ENCODE measurements at regions not wholly inside any gene's neighbourhood (a gene's known extent, or its start where the extent isn't known, plus 50 kb on each side); places are given as distances from the start of the nearest gene placed in this dataset.

- TF ChIP-seq EZH2 (IDR thresholded peaks at IDR 0.05; ENCODE audit: borderline replicate concordance, low read depth, low read length, poor library complexity, severe bottlenecking) = no peak
- TF ChIP-seq, protein P1, sequence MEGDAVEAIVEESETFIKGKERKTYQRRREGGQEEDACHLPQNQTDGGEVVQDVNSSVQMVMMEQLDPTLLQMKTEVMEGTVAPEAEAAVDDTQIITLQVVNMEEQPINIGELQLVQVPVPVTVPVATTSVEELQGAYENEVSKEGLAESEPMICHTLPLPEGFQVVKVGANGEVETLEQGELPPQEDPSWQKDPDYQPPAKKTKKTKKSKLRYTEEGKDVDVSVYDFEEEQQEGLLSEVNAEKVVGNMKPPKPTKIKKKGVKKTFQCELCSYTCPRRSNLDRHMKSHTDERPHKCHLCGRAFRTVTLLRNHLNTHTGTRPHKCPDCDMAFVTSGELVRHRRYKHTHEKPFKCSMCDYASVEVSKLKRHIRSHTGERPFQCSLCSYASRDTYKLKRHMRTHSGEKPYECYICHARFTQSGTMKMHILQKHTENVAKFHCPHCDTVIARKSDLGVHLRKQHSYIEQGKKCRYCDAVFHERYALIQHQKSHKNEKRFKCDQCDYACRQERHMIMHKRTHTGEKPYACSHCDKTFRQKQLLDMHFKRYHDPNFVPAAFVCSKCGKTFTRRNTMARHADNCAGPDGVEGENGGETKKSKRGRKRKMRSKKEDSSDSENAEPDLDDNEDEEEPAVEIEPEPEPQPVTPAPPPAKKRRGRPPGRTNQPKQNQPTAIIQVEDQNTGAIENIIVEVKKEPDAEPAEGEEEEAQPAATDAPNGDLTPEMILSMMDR (conservative IDR thresholded peaks at IDR 0.05; ENCODE audit: low read depth, low read length) = no peak
These were observed 93.3 kb downstream of the FOXL1 start for GRCh38 chr16:86671486-86672178.
